Cardiac septum (tissue), 1 donor: ENCODE measurements at regions not wholly inside any gene's neighbourhood (a gene's known extent, or its start where the extent isn't known, plus 50 kb on each side); places are given as distances from the start of the nearest gene placed in this dataset.

Experiments used
- DNase-seq: peaks from one replicate; pipeline ENCODE4 v3.0.0-alpha.2; 2020; ENCODE audit warnings: low spot score
- intact Hi-C: fragments of 100-400 bp; cut with DNase I; formaldehyde crosslinking; loops from one replicate; pipeline ENCODE4 v1.14.0; 2022
- donor health status: DM: no; HTN: no; CAD: no.

DNA sequence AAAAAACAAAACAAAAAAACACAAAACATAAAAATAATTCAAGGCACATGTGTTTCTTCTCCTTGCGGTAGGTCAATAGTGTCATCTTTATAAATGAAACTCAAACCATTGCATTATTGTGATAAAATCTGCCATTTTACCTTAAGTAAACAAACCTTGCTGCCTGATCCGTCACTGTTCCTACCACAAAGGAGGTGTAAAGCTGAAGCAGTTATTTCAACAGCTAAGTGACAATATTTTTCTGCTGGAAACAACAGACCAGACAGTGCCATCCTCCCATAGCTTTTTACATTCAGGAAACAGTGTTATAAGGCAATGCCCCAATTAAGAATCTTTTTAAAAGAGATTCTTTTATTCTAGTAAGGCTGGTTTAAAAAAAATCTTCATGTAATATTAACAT is 242.7 kb downstream of the PPP1R2C start:
- no peak for DNase-seq
- intact Hi-C loops: no loop called here

DNA sequence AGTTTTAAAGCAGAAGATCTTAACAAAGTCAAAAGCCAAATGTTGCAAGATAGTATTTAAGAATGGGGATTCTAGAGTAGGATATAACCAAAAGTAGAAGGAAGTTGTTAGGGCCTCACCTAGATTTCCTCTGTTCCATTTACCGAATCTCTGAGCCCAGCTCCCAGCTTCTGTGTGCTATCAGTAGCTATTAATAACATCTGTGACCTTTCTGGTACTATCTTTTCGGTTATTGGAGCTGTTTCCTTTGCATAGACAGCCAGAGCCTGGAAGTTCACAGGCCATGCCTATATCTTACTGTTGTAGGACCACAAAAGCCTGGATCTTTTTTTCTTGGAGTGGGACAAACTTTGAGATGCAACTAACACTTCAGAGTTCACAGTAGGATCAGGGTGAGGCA is 244.2 kb downstream of the PPP1R2C start:
- intact Hi-C loops: no loop called here
- no peak for DNase-seq

DNA sequence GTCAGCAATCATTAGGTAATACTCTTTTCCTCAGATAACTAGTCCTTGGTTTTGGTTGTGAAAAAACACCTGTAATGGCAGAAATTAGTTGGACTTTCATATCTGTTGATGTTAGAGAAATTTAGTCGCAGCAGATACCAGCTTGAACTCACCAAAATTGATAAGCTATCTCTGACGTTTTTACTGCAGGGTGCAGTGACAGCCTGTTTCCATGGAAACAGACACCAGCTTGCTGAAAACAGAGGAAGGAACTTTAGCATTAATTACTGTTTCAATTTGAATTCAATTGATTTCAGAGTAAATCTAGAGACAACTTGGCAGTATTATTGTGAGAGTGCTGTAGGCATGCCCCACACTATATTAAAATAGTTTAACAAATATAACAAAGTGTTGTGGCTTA is 246.5 kb downstream of the PPP1R2C start:
- DNase-seq: no peak
- intact Hi-C loops: no loop called here

- intact Hi-C loops: no loop called here
- no peak for DNase-seq
Measured at GRCh38 chrX:42530027-42530426, 247.9 kb downstream of the PPP1R2C start.

- intact Hi-C loops: no loop called here
- no peak for DNase-seq
Measured at GRCh38 chrX:42524379-42524778, 253.6 kb downstream of the PPP1R2C start.

DNA sequence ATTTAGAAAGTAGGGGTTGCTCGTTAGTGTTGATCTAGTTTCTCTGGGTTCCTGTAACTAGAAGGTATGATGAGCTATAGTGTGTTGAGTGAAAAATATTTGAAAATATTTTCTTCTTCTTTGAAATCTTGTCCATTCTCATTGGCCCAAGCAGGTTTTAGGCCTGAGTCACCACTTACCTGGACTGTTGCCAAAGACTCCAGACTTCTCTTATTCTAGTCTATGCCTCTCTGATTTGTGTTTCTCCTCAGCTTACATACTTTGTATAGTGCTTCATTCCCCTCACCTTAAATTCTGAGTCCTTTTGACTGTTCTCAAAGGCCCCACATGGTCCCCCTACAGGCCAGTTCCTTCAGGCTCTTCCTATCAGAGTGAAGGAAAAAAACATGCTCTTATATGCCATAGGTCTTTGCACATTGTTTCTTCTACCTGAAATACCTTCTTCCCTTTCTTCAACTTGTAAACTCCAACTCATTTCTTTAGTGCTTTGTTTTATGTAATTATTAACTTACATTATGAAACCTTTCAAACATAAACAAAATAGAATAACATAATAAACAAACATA is 258.2 kb downstream of the PPP1R2C start:
- DNase-seq: no peak
- intact Hi-C loops: no loop called here

- no peak for DNase-seq
- intact Hi-C loops: no loop called here
Measured at GRCh38 chrX:42515939-42516338, 262.0 kb downstream of the PPP1R2C start.

GRCh38 chrX:42505016-42505415 is 272.9 kb downstream of the PPP1R2C start:
- DNase-seq: no peak
- intact Hi-C loops: loop anchor here (10.0 kb wide), 1 partner anchor 60 kb away; no protein-coding TSS in a partner anchor

DNA sequence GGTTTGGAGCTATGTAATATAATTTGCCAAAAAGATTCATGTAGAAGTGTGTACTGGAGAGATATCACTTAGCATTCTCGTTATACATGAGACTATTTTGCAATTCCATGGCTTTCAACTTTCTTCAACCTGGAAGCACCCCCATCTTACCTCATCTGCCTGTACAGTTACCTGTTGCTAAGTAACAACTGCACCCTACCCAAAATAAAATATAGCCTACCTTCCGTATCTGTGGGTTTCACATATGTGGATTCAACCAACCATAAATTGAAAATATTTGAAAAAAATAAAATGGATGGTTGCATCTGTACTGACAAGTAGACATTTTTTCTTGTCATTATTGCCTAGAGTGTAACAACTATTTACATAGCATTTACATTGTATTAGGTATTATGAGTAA is 278.3 kb downstream of the PPP1R2C start:
- intact Hi-C loops: loop anchor here (10.0 kb wide), 1 partner anchor 65 kb away; no protein-coding TSS in a partner anchor
- no peak for DNase-seq

DNA sequence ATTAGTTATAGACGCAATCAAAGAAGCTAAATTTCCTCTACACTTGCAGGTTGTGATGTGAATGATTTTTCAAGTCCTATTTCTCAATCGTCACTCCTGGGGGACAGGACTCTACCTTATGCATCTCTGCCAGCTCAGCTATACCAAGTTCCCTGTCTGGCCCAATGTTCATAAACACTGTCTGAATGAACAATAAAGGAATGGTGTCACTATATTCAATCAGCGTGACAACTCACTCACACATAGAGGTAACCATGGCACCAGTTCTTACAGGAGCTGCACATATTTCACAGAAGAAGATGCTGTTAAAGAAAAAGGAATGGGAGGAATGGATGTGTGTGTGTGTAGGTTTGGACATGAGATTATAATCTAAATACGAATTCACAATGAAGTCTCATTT is 280.6 kb downstream of the PPP1R2C start:
- no peak for DNase-seq
- intact Hi-C loops: no loop called here

- intact Hi-C loops: no loop called here
- DNase-seq: no peak
Measured at GRCh38 chrX:42496239-42496638, 281.7 kb downstream of the PPP1R2C start.

GRCh38 chrX:42495139-42495538 is 282.8 kb downstream of the PPP1R2C start:
- intact Hi-C loops: no loop called here
- no peak for DNase-seq

DNA sequence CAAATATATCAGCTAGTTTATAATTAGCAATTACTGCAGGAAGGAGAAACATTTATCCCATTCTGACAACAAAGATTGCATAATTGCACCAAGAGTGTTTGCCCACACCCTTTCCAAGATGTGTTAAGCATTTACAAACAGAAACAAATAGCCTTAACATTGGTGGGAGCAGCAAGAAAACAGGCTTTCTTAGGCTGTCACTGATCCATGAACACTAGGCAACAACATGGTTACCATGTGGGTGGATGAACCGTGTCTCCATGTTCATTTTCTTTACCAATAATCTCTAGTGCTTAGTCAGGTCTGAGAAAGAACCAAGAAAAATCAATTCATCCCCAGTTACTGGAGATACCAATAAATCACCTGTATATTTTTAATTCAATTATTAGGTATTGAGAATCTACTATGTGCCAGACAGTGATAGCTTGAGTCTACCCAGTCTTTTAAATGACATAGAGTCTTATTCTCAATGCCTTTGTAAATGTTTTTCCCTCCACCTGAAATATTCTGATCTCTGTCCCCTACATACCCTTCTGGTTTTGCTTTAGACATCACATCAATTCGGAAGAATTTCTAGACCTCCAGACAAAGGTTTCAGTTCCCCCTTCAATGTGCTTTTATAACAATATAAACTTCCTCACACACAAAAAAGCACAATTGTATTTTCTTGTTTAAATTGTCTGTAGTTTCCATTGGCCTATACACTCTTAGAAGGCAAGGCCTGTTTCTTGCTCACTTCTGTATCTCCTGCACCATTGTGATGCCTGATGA is 286.6 kb downstream of the PPP1R2C start:
- DNase-seq: no peak
- intact Hi-C loops: no loop called here

DNA sequence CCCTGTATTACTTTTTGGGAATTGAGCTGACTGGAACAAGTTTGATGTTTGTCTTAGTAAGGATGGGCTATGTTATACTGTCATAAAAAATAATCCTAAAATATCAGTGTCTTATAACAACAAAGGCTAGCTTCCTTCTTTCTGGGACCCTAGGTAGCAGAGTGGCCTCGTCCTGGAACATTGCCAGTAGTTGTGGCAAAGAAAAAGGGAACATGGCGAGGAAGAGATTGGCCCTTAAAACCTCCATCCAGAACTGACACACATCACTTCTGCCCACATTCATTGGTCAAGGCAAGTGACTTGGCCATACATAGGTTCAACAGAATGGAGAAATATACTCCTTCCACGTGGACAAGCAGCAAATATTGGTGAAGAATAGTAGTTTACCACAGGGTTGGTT is 287.9 kb downstream of the PPP1R2C start:
- intact Hi-C loops: no loop called here
- DNase-seq: no peak

- intact Hi-C loops: no loop called here
Measured at GRCh38 chrX:42485601-42486000, 292.4 kb downstream of the PPP1R2C start.

DNA sequence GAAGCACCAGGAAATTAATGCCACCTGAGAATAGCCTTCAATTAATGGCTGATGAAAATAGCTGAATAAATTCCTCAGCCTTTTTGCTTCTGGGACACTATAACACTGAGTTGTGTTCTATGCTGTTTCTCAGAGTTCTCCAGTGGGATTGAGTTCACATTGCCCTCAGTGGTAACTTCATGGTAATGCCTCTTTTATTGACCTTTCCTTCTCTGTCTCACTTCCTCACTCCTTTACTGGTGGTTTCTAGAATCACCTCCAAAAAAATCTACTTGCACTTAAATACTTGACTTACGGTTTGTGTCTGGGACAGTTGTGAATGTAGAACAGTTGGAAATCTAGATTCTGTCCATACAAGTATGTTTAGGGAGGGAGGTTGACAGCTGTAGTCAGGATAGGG is 293.7 kb downstream of the PPP1R2C start:
- intact Hi-C loops: no loop called here
- no peak for DNase-seq

More at GRCh38 chrX:42485601-42486000, 292.4 kb downstream of the PPP1R2C start:
- DNase-seq: no peak

DNA sequence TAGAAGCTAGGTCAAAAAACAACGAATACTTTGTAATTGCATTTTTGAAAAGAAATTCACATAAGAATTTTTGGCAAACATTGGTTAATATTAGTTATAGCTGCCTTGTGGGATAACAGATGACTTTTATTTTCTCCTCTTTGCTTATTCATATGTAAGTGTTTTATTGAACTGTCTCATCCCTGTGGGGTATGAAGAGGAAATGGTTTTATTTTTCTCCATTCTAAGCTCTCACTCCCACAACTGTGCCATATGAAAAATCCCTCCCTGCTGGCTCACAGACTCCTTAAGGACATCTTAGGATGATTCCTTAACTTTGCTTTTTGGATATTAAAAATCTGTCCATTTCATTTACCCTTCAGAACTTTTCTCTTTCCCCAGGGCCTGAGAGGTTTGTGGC is 300.6 kb downstream of the PPP1R2C start:
- DNase-seq: no peak
- intact Hi-C loops: no loop called here

- DNase-seq: no peak
- intact Hi-C loops: no loop called here
Measured at GRCh38 chrX:42472727-42473126, 305.2 kb downstream of the PPP1R2C start.

- intact Hi-C loops: no loop called here
- no peak for DNase-seq
Measured at GRCh38 chrX:42466332-42467046, 311.5 kb downstream of the PPP1R2C start.

DNA sequence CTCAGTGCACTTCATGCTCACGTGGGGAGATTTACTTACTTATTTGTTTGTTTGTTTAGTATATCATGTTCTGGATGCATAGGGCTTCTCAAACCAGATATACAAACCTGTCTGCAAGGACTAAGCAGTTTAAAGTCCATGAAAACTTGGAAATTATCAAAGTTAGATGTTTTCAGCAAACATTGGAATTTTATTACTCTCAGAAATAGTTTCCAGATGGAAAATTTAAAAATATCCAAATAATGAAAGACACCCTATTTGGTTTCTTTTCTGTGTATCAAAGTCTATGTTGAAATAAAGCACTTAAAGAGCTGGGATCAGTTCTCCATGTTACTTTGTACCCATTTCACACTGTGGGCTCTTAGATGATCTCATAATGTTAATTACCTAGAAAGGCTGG is 312.1 kb downstream of the PPP1R2C start:
- DNase-seq: no peak
- intact Hi-C loops: no loop called here
